AG04449 (cell line): ENCODE measurements at regions not wholly inside any gene's neighbourhood (a gene's known extent, or its start where the extent isn't known, plus 50 kb on each side); places are given as distances from the start of the nearest gene placed in this dataset.
A peak's percentile ranks its signal among the peaks of the same experiment; 100 is the strongest.
"Not testable (repeated sequence)": the region's sequence is repeated elsewhere in the genome, so short reads cannot be mapped to it uniquely, and the experiment has no call there.

ENCODE experiments used
- CTCF ChIA-PET: fragments of 350-600 bp; formaldehyde crosslinking; extraction: SDS; loops from one replicate; lab custom pipeline; 2021; ENCODE audit warnings: antibody characterized with exemption; lab: Yijun Ruan, JAX
- POLR2A ChIA-PET: fragments of 400-600, 350-600 bp; formaldehyde crosslinking; extraction: SDS; loops from one replicate; lab custom pipeline; 2020; ENCODE audit warnings: antibody characterized with exemption, inconsistent platforms; lab: Yijun Ruan, JAX
- DNase-seq: peaks from one replicate; pipeline ENCODE4 v3.0.0-alpha.2; 2010; ENCODE audit warnings: low read depth, low spot score
- H3K4me3 ChIP-seq: 2 replicates; pipeline ENCODE4 v1.5.1; 2011; ENCODE audit warnings: low read depth, mild to moderate bottlenecking, control low read depth, low read length

DNA sequence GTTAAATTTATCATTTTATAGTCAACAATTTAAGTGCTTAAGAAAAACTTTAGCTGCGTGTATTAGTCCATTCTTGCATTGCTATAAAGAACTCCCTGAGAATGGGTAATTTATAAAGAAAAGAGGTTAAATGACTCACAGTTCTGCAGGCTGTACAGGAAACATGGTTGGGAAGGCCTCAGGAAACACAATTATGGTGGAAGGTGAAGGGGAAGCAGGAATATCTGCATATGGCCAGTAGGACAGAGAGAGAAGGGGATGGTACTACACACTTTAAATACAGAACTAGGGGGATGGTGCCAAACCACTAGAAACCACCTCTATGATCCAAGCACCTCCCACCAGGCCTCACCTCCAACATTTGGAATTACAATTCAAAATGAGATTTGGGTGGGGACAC lies 295.5 kb upstream of the PLGLB1 start:
- CTCF ChIA-PET, DNase-seq, POLR2A ChIA-PET, H3K4me3 ChIP-seq: not testable (repeated sequence)

- peak; percentile 59 for DNase-seq
- POLR2A ChIA-PET, CTCF ChIA-PET, H3K4me3 ChIP-seq: not testable (repeated sequence)
Measured at GRCh38 chr2:87318814-87319491, 297.3 kb upstream of the PLGLB1 start.

- H3K4me3 ChIP-seq, CTCF ChIA-PET, POLR2A ChIA-PET, DNase-seq: not testable (repeated sequence)
Measured at GRCh38 chr2:87319705-87320104, 298.1 kb upstream of the PLGLB1 start.

GRCh38 chr2:87321201-87321600 lies 299.6 kb upstream of the PLGLB1 start:
- CTCF ChIA-PET, DNase-seq, POLR2A ChIA-PET, H3K4me3 ChIP-seq: not testable (repeated sequence)

- H3K4me3 ChIP-seq, DNase-seq, CTCF ChIA-PET, POLR2A ChIA-PET: not testable (repeated sequence)
Measured at GRCh38 chr2:87324335-87325041, 302.8 kb upstream of the PLGLB1 start.

- DNase-seq, H3K4me3 ChIP-seq, CTCF ChIA-PET, POLR2A ChIA-PET: not testable (repeated sequence)
Measured at GRCh38 chr2:87325042-87325910, 303.6 kb upstream of the PLGLB1 start.

DNA sequence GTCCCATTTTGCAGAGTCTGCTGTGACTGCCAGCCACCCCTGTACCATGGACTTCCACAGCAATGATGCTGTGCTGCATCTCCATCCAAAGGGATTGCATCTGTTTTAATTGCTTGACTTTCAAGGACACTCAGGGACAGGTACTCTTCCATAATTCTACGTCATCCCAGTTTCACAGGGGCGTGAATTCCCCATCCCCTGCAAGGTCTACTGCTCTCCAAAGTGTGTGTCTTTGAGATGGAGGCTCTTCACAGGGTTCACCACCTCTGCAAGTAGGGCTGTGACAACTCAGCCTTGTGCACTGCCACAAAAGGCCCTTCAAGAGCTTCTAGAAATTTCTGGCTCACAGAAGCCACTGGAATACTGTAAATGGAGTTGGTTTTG lies 304.3 kb upstream of the PLGLB1 start:
- DNase-seq, H3K4me3 ChIP-seq, POLR2A ChIA-PET, CTCF ChIA-PET: not testable (repeated sequence)

DNA sequence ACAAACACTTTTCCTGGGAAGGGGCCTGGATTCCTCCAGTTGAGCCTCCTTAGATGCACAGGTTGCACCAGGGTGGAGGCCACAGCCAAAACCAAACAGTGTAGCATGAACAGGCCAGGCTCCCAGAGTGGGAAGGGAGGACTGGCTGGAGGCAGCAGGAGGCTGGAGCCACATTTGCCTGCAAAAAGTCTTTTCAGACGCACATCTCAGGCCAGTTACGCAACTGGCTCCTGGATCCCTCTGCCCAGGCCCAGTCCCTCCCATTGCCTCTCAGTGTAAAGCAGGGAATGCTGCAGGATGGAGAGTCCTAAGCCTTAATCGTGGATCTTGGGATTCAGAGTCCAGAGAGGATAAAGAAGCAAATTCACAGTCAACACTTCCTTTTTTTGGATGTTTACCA lies 305.1 kb upstream of the PLGLB1 start:
- H3K4me3 ChIP-seq, CTCF ChIA-PET, DNase-seq, POLR2A ChIA-PET: not testable (repeated sequence)

DNA sequence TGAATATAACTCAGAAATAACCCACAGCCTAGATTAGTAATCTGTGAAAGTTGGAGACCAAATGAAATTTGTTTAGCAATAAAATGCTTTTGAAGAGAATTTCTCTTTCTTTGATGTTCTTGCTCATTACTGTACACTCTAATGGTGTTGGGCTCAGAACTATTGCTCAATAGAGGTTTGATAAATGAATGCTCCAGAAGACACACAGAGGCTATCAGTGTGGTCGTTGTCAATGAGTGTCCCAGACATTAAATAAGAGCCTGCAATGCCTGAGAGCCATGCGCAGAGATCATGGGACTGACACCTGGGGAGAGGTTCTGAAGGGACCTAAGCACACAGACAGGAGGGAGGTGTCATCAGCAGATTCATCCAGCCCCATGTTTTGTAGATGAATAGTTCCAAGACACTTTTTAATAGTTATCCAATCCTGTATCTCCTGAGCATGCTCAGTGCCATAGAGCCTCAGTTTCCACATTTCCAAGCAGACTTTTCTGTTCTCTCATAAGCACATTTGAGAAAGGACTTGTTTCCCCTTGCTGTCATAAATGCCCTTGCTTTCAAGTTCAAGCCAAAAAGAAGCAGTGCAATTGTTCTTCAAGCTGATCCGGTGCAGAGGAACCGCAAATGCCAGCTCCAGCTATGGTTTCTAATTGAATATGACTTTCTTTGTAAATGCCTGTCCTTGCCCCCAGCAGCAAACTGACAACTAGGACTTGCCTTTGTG lies 306.2 kb upstream of the PLGLB1 start:
- POLR2A ChIA-PET: not testable (repeated sequence)

DNA sequence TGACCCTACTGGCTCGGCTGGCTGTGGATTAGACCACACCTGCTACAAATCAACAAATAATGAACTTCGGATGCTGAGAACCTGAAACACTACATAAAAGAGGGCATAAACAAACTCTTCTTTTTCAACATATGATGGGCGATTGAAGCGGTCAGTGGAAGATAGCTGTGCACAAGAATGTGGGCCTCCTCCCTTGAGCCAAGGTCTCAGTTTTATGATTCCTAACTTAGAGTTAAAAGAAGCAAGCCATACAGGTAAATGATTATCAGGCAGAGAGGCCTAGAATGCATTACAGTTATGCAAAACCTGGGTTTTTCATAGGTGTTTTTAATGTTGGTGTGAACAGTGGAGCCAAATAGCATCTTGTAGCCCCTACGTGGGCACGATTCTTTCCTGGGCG lies 307.9 kb upstream of the PLGLB1 start:
- POLR2A ChIA-PET, DNase-seq, H3K4me3 ChIP-seq, CTCF ChIA-PET: not testable (repeated sequence)

More for the DNA sequence above, 306.2 kb upstream of the PLGLB1 start:
- DNase-seq, CTCF ChIA-PET, H3K4me3 ChIP-seq: not testable (repeated sequence)

GRCh38 chr2:87330486-87330885 lies 308.8 kb upstream of the PLGLB1 start:
- CTCF ChIA-PET, DNase-seq, H3K4me3 ChIP-seq, POLR2A ChIA-PET: not testable (repeated sequence)

GRCh38 chr2:87331940-87332583 lies 310.4 kb upstream of the PLGLB1 start:
- DNase-seq, CTCF ChIA-PET, POLR2A ChIA-PET, H3K4me3 ChIP-seq: not testable (repeated sequence)

DNA sequence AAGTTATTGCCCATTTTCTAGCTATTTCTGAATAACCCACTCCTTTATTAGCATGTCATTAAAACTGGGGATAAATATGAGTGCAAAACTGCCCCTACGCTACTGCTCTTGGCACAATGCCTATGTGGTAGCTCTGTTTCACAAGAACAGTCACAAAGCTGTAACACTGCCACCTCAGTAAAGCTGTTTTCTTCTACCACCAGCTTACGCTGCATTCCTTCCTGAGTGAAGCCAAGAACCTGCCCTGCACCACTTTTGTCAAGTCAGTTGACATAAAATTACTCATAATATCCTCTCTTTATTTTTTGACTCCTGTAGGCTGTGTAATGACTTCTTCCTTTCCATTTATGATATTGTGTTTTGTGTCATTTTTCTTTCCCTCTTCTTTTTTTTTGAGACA lies 313.2 kb upstream of the PLGLB1 start:
- POLR2A ChIA-PET, CTCF ChIA-PET, H3K4me3 ChIP-seq, DNase-seq: not testable (repeated sequence)

DNA sequence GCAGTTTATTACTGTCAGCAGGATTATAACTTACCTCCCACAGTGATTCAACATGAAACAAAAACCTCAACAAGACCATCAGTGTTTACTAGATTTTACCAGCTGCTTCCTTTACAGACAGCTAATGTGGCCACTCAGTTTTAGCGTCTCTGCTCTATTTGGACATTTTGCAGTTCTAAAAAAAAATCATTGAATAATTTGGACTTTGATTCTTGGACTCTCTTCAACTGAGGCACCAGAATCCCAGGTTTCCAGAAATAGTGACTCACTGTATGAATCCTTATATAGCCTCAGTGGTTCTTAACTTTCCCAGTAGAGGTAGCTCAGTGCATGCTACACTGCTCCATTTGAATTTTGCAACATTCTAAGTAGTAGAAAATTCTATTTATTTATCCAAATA lies 317.4 kb upstream of the PLGLB1 start:
- POLR2A ChIA-PET, CTCF ChIA-PET, H3K4me3 ChIP-seq: not testable (repeated sequence)
- DNase-seq: peak; percentile 17
